Glutamatergic neuron (in vitro differentiated cells): ENCODE measurements at regions not wholly inside any gene's neighbourhood (a gene's known extent, or its start where the extent isn't known, plus 50 kb on each side); places are given as distances from the start of the nearest gene placed in this dataset.

ENCODE experiments used
- DNase-seq: peaks from one replicate; pipeline ENCODE4 v3.0.0; 2022
- H3K27ac Mint-ChIP-seq: one replicate; pipeline ENCODE4 v1.8.0; 2020; ENCODE audit warnings: mild to moderate bottlenecking, mixed read lengths, inconsistent platforms; ENCODE audit not compliant: unreplicated experiment
- H3K27me3 Mint-ChIP-seq: one replicate; pipeline ENCODE4 v1.8.0; 2020; ENCODE audit warnings: mild to moderate bottlenecking, moderate library complexity, mixed read lengths, inconsistent platforms; ENCODE audit not compliant: unreplicated experiment
- H3K36me3 Mint-ChIP-seq: one replicate; pipeline ENCODE4 v1.8.0; 2020; ENCODE audit warnings: mild to moderate bottlenecking, mixed read lengths, inconsistent platforms; ENCODE audit not compliant: unreplicated experiment
- H3K4me1 Mint-ChIP-seq: one replicate; pipeline ENCODE4 v1.8.0; 2020; ENCODE audit warnings: mild to moderate bottlenecking, low read depth, mixed read lengths, inconsistent platforms; ENCODE audit not compliant: unreplicated experiment
- H3K4me3 Mint-ChIP-seq: one replicate; pipeline ENCODE4 v1.8.0; 2020; ENCODE audit warnings: mild to moderate bottlenecking, mixed read lengths, inconsistent platforms; ENCODE audit not compliant: unreplicated experiment
- H3K9me3 Mint-ChIP-seq: one replicate; pipeline ENCODE4 v1.8.0; 2020; ENCODE audit warnings: mild to moderate bottlenecking, moderate library complexity, mixed read lengths, inconsistent platforms; ENCODE audit not compliant: unreplicated experiment
- CTCF ChIP-seq: fragments of 200-600 bp; sonication (generic); IDR thresholded peaks from one replicate; pipeline ENCODE4 v1.5.0; 2021; ENCODE audit not compliant: partially characterized antibody, unreplicated experiment

GRCh38 chr5:103375863-103376591, 117.5 kb downstream of the MACIR start:
- no peak for DNase-seq
- Mint-ChIP-seq H3K27me3 (peaks cover 3% of the 10 kb centered on the region), H3K9me3 (peaks cover 4% of the 10 kb centered on the region), H3K4me3 (no peak overlapping the region), H3K4me1 (no peaks in the 10 kb centered on the region), H3K36me3 (no peaks in the 10 kb centered on the region), H3K27ac (no peak overlapping the region)
- TF ChIP-seq CTCF: no peak

- no peaks in the 10 kb centered on the region for H3K36me3 Mint-ChIP-seq
- H3K4me1 Mint-ChIP-seq: no peaks in the 10 kb centered on the region
- H3K4me3 Mint-ChIP-seq: no peak overlapping the region
- DNase-seq: no peak
- no peak for TF ChIP-seq CTCF
- peaks cover 4% of the 10 kb centered on the region for H3K9me3 Mint-ChIP-seq
- no peak overlapping the region for H3K27ac Mint-ChIP-seq
- peaks cover 3% of the 10 kb centered on the region for H3K27me3 Mint-ChIP-seq
Measured at GRCh38 chr5:103375350-103375749, 116.8 kb downstream of the MACIR start.

DNA sequence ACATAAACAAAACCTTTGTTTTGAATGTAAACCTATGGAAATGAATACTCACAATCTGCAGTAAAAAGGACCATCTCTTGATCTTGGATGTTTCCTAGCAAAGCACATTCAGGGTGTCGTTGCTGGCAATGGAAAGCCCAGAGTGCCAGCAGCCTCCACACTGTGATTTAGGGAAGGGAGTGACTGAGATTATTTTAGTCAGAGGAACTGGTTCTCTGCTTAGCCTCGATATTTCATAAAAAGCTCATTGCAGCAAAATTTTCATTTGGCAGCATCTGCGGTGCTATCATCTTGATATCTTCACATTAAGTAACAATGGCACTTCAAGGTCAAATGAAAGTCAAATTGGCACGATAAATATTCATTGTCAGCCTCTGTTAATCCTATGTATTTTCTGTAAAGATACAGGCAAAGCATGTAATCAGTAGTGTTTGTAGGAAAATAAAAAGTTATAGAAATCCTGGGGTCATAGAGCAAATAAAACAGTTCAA, 116.0 kb downstream of the MACIR start:
- Mint-ChIP-seq H3K4me3 (no peak overlapping the region), H3K9me3 (peaks cover 1% of the 10 kb centered on the region), H3K27ac (no peak overlapping the region), H3K4me1 (no peaks in the 10 kb centered on the region), H3K27me3 (peaks cover 3% of the 10 kb centered on the region), H3K36me3 (no peaks in the 10 kb centered on the region)
- DNase-seq: no peak
- no peak for TF ChIP-seq CTCF

- Mint-ChIP-seq H3K36me3 (peaks cover 4% of the 10 kb centered on the region), H3K4me3 (no peak overlapping the region), H3K27me3 (peaks cover 3% of the 10 kb centered on the region), H3K27ac (no peak overlapping the region), H3K9me3 (peaks cover 1% of the 10 kb centered on the region), H3K4me1 (no peaks in the 10 kb centered on the region)
- no peak for DNase-seq
- no peak for TF ChIP-seq CTCF
Measured at GRCh38 chr5:103373597-103374472, 115.3 kb downstream of the MACIR start.

DNA sequence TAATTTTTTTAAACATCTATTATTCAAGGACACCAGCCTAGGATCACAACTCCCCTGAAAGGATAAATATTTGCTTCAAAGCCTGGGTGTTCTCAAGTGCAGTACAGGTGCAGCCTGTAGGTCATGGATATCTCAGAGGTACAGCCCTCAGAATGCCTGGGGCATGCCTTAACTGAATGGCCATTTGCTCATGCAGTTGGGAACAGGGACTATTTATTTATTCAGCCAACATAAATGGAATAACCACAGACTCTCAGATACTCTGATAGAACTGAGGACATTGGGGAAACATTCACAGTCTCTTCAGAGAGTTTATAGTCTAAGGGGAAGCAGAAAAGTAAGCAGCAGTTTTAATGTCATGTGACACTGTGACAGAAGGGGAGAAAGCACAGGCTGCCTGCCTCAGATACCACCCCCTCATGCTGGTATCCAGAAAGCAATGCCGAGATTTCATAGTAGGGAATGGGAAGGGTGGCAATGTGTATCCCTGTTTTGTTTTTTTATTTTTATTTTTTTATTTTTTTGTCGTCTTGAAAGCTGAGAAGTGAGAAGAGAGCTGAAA, 112.6 kb downstream of the MACIR start:
- no peak for DNase-seq
- no peak for TF ChIP-seq CTCF
- Mint-ChIP-seq H3K27ac (no peak overlapping the region), H3K27me3 (peaks cover 3% of the 10 kb centered on the region), H3K9me3 (peaks cover 1% of the 10 kb centered on the region), H3K36me3 (peaks cover 10% of the 10 kb centered on the region), H3K4me1 (no peaks in the 10 kb centered on the region), H3K4me3 (no peak overlapping the region)
